MM.1S (cell line): ENCODE measurements at regions not wholly inside any gene's neighbourhood (a gene's known extent, or its start where the extent isn't known, plus 50 kb on each side); places are given as distances from the start of the nearest gene placed in this dataset.

ENCODE experiments used
- DNase-seq: peaks from one replicate; pipeline ENCODE4 v3.0.0-alpha.2; 2015
- H2AFZ ChIP-seq: fragments of 300-600 bp; sonication (generic); 2 replicates; pipeline ENCODE4 v1.6.0; 2016; ENCODE audit warnings: antibody characterized with exemption, low read length
- H3F3A ChIP-seq: fragments of 300-600 bp; sonication (generic); 2 replicates; pipeline ENCODE4 v1.6.1; 2016; ENCODE audit warnings: mild to moderate bottlenecking, antibody characterized with exemption, low read length, moderate library complexity, mixed read lengths; ENCODE audit not compliant: insufficient read depth
- H3K27ac ChIP-seq: fragments of 300-600 bp; sonication (generic); 2 replicates; pipeline ENCODE4 v1.5.1; 2016; ENCODE audit warnings: mild to moderate bottlenecking, low read length
- H3K27me3 ChIP-seq: fragments of 300-600 bp; sonication (generic); replicated peaks from 2 replicates; pipeline ENCODE4 v1.6.0; 2016; ENCODE audit warnings: low read length; ENCODE audit not compliant: insufficient read depth
- H3K36me3 ChIP-seq: fragments of 300-600 bp; sonication (generic); replicated peaks from 2 replicates; pipeline ENCODE4 v1.6.1; 2016; ENCODE audit warnings: mild to moderate bottlenecking, low read length, mixed read lengths; ENCODE audit not compliant: insufficient read depth
- H3K4me1 ChIP-seq: fragments of 300-600 bp; sonication (generic); 2 replicates; pipeline ENCODE4 v1.6.1; 2016; ENCODE audit warnings: low read length, mixed read lengths
- H3K4me2 ChIP-seq: fragments of 300-600 bp; sonication (generic); 2 replicates; pipeline ENCODE4 v1.6.0; 2016; ENCODE audit warnings: low read depth, low read length
- H3K4me3 ChIP-seq: fragments of 300-600 bp; sonication (generic); 2 replicates; pipeline ENCODE4 v1.5.1; 2016; ENCODE audit warnings: low read length, mixed read lengths
- H3K79me2 ChIP-seq: fragments of 300-600 bp; sonication (generic); 2 replicates; pipeline ENCODE4 v1.6.1; 2016; ENCODE audit warnings: mixed run types, low read length, mixed read lengths
- H3K9ac ChIP-seq: fragments of 300-600 bp; sonication (generic); 2 replicates; pipeline ENCODE4 v1.6.1; 2016; ENCODE audit warnings: low read length, mixed read lengths
- H3K9me2 ChIP-seq: fragments of 300-600 bp; sonication (generic); replicated peaks from 2 replicates; pipeline ENCODE4 v1.6.1; 2016; ENCODE audit warnings: mild to moderate bottlenecking, low read length, mixed read lengths; ENCODE audit not compliant: insufficient read depth
- H3K9me3 ChIP-seq: fragments of 300-600 bp; sonication (generic); replicated peaks from 2 replicates; pipeline ENCODE4 v1.6.1; 2016; ENCODE audit warnings: mild to moderate bottlenecking, low read length, mixed read lengths; ENCODE audit not compliant: insufficient read depth
- H4K20me1 ChIP-seq: fragments of 300-600 bp; sonication (generic); 2 replicates; pipeline ENCODE4 v1.6.1; 2016; ENCODE audit warnings: mild to moderate bottlenecking, low read length, moderate library complexity, mixed read lengths; ENCODE audit not compliant: insufficient read depth
- CTCF ChIP-seq: fragments of 300-600 bp; sonication (generic); IDR thresholded peaks from 2 replicates; pipeline ENCODE4 v1.5.1; 2016; ENCODE audit warnings: antibody characterized with exemption, low read length, mixed read lengths
- EZH2 ChIP-seq: fragments of 300-600 bp; sonication (generic); optimal IDR thresholded peaks from 2 replicates; pipeline ENCODE3; 2017; ENCODE audit warnings: low read depth, mild to moderate bottlenecking, antibody characterized with exemption, low read length, mixed read lengths
- EZH2phosphoT487 ChIP-seq: fragments of 300-600 bp; sonication (generic); IDR thresholded peaks from 2 replicates; pipeline ENCODE4 v1.6.1; 2018; ENCODE audit warnings: antibody characterized with exemption, low read length

- no peaks in the 10 kb centered on the region for H3K36me3 ChIP-seq
- TF ChIP-seq EZH2 (no peak), CTCF (no peak), EZH2phosphoT487 (no peak)
- no peak overlapping the region for H3K4me3 ChIP-seq
- no peak overlapping the region for H2AFZ ChIP-seq
- no peaks in the 10 kb centered on the region for H3K79me2 ChIP-seq
- DNase-seq, result no peak
- H3K4me1 ChIP-seq, result no peaks in the 10 kb centered on the region
- H3K9ac ChIP-seq, result no peak overlapping the region
- H3K9me3 ChIP-seq, result no peaks in the 10 kb centered on the region
- no peaks in the 10 kb centered on the region for H3K9me2 ChIP-seq
- no peak overlapping the region for H3K27ac ChIP-seq
- H3K27me3 ChIP-seq, result no peaks in the 10 kb centered on the region
- H3K4me2 ChIP-seq, result no peak overlapping the region
- no peaks in the 10 kb centered on the region for H3F3A ChIP-seq
- H4K20me1 ChIP-seq, result no peaks in the 10 kb centered on the region
These were observed 178.6 kb downstream of the SNAPC1 start for GRCh38 chr14:61940666-61941420.

- no peak overlapping the region for H3K27ac ChIP-seq
- no peak overlapping the region for H3K4me3 ChIP-seq
- no peak for DNase-seq
- no peaks in the 10 kb centered on the region for H3K27me3 ChIP-seq
- no peaks in the 10 kb centered on the region for H3K9me2 ChIP-seq
- H3K4me2 ChIP-seq, result no peak overlapping the region
- no peak overlapping the region for H2AFZ ChIP-seq
- no peaks in the 10 kb centered on the region for H3K79me2 ChIP-seq
- H3F3A ChIP-seq, result no peaks in the 10 kb centered on the region
- no peak for TF ChIP-seq EZH2
- TF ChIP-seq CTCF, result no peak
- no peak for TF ChIP-seq EZH2phosphoT487
- no peaks in the 10 kb centered on the region for H3K36me3 ChIP-seq
- H4K20me1 ChIP-seq, result no peaks in the 10 kb centered on the region
- H3K9ac ChIP-seq, result no peak overlapping the region
- H3K9me3 ChIP-seq, result no peaks in the 10 kb centered on the region
- H3K4me1 ChIP-seq, result no peaks in the 10 kb centered on the region
These were observed 179.4 kb downstream of the SNAPC1 start for GRCh38 chr14:61941421-61942150.

GRCh38 chr14:61948376-61948775 lies 186.2 kb downstream of the SNAPC1 start:
- Histone ChIP-seq H3K4me3 (no peak overlapping the region), H2AFZ (no peak overlapping the region), H3F3A (no peaks in the 10 kb centered on the region), H3K27ac (no peak overlapping the region), H3K36me3 (no peaks in the 10 kb centered on the region), H3K4me1 (no peaks in the 10 kb centered on the region), H3K9me2 (no peaks in the 10 kb centered on the region), H3K79me2 (no peaks in the 10 kb centered on the region), H3K9me3 (no peaks in the 10 kb centered on the region), H4K20me1 (no peaks in the 10 kb centered on the region), H3K27me3 (no peaks in the 10 kb centered on the region), H3K9ac (no peak overlapping the region), H3K4me2 (no peak overlapping the region)
- TF ChIP-seq CTCF, result no peak
- TF ChIP-seq EZH2phosphoT487, result no peak
- no peak for TF ChIP-seq EZH2
- DNase-seq, result no peak
